ENCODE measurements at regions not wholly inside any gene's neighbourhood (a gene's known extent, or its start where the extent isn't known, plus 50 kb on each side); places are given as distances from the start of the nearest gene placed in this dataset.

GRCh38 chr3:61347981-61348380 is 96.7 kb upstream of the FHIT start:
- TF ChIP-seq FEZF1 (tag by site-specific recombination; IDR thresholded peaks at IDR 0.05), result no peak
- TF ChIP-seq ZNF274 (IDR thresholded peaks at IDR 0.05; ENCODE audit: low read length), result no peak
- no peak for TF ChIP-seq ZNF274 (tag by site-specific recombination; IDR thresholded peaks at IDR 0.05; ENCODE audit: borderline replicate concordance)
- no peak for TF ChIP-seq ZNF335 (tag by site-specific recombination; conservative IDR thresholded peaks at IDR 0.05)
- TF ChIP-seq ZNF362 (tag by site-specific recombination; IDR thresholded peaks at IDR 0.05), result no peak
- no peak for TF ChIP-seq HOXD13 (CRISPR knock-in tag; IDR thresholded peaks at IDR 0.05; ENCODE audit: borderline replicate concordance)
- TF ChIP-seq ZNF580 (tag by site-specific recombination; IDR thresholded peaks at IDR 0.05), result no peak
- TF ChIP-seq ZNF571 (tag by site-specific recombination; IDR thresholded peaks at IDR 0.05), result no peak
- TF ChIP-seq ZNF391 (tag by site-specific recombination; IDR thresholded peaks at IDR 0.05; ENCODE audit: borderline replicate concordance, low read depth), result no peak
- no peak for TF ChIP-seq GLI4 (tag by site-specific recombination; IDR thresholded peaks at IDR 0.05)
- no peak for TF ChIP-seq ZNF621 (tag by site-specific recombination; IDR thresholded peaks at IDR 0.05)
- no peak for TF ChIP-seq ZNF132 (tag by site-specific recombination; IDR thresholded peaks at IDR 0.05; ENCODE audit: borderline replicate concordance)
- no peak for TF ChIP-seq ZNF623 (tag by site-specific recombination; IDR thresholded peaks at IDR 0.05)
- TF ChIP-seq KLF10 (tag by site-specific recombination; IDR thresholded peaks at IDR 0.05), result no peak
- TF ChIP-seq ZNF114 (tag by site-specific recombination; IDR thresholded peaks at IDR 0.05), result no peak
- Histone ChIP-seq H3K36me3 (ENCODE audit: control insufficient read depth in 2 of 2, insufficient read depth in 1 of 2, low read length in 2 of 2) (no peaks in the 10 kb centered on the region), H3K4me3 (ENCODE audit: low read depth, low read length) (no peak overlapping the region), H3K27ac (ENCODE audit: extremely low read depth, low read depth, low read length) (no peak overlapping the region), H3K9me3 (ENCODE audit: control insufficient read depth, insufficient read depth, low read depth, low read length) (no peaks in the 10 kb centered on the region), H3K4me1 (ENCODE audit: control insufficient read depth, insufficient read depth, low read length) (no peaks in the 10 kb centered on the region)
- POLR2A ChIA-PET, result no interaction called here
- CTCF ChIA-PET, result interaction anchor here (0.6 kb wide), 1 partner anchor 217 kb away, joined by 3 read pairs; no protein-coding TSS in a partner anchor

- TF ChIP-seq ZNF366 (tag by site-specific recombination; conservative IDR thresholded peaks at IDR 0.05) (no peak), ZNF585B (tag by site-specific recombination; IDR thresholded peaks at IDR 0.05) (no peak), ZNF549 (tag by site-specific recombination; IDR thresholded peaks at IDR 0.05) (no peak), ZNF184 (tag by site-specific recombination; IDR thresholded peaks at IDR 0.05) (no peak), ZBTB20 (tag by site-specific recombination; IDR thresholded peaks at IDR 0.05) (no peak), ZSCAN5A (tag by site-specific recombination; IDR thresholded peaks at IDR 0.05) (no peak), ZNF488 (tag by site-specific recombination; IDR thresholded peaks at IDR 0.05) (no peak), SP2 (tag by site-specific recombination; IDR thresholded peaks at IDR 0.05) (no peak), ZNF544 (tag by site-specific recombination; IDR thresholded peaks at IDR 0.05) (no peak), ZNF335 (tag by site-specific recombination; conservative IDR thresholded peaks at IDR 0.05) (no peak), ZNF416 (tag by site-specific recombination; IDR thresholded peaks at IDR 0.05) (no peak), ZNF24 (tag by site-specific recombination; IDR thresholded peaks at IDR 0.05) (no peak), ZNF654 (tag by site-specific recombination; IDR thresholded peaks at IDR 0.05; ENCODE audit: low read depth) (no peak), OSR2 (tag by site-specific recombination; IDR thresholded peaks at IDR 0.05) (no peak), ZNF426 (tag by site-specific recombination; IDR thresholded peaks at IDR 0.05) (no peak), ZNF777 (tag by site-specific recombination; IDR thresholded peaks at IDR 0.05; ENCODE audit: borderline replicate concordance) (no peak)
- POLR2A ChIA-PET, result no interaction called here
- H3K4me3 ChIP-seq (ENCODE audit: low read depth, low read length), result no peak overlapping the region
- no peak overlapping the region for H3K27ac ChIP-seq (ENCODE audit: extremely low read depth, low read depth, low read length)
- no peaks in the 10 kb centered on the region for H3K9me3 ChIP-seq (ENCODE audit: control insufficient read depth, insufficient read depth, low read depth, low read length)
- no peaks in the 10 kb centered on the region for H3K36me3 ChIP-seq (ENCODE audit: control insufficient read depth in 2 of 2, insufficient read depth in 1 of 2, low read length in 2 of 2)
- H3K4me1 ChIP-seq (ENCODE audit: control insufficient read depth, insufficient read depth, low read length), result no peaks in the 10 kb centered on the region
- CTCF ChIA-PET, result interaction anchor here (1.5 kb wide), 1 partner anchor 19 kb away, joined by 3 read pairs; no protein-coding TSS in a partner anchor
Measured at GRCh38 chr3:61349717-61350116, 98.5 kb upstream of the FHIT start.

Data from HEK293 (cell line).